ENCODE measurements at regions not wholly inside any gene's neighbourhood (a gene's known extent, or its start where the extent isn't known, plus 50 kb on each side); places are given as distances from the start of the nearest gene placed in this dataset.

DNA sequence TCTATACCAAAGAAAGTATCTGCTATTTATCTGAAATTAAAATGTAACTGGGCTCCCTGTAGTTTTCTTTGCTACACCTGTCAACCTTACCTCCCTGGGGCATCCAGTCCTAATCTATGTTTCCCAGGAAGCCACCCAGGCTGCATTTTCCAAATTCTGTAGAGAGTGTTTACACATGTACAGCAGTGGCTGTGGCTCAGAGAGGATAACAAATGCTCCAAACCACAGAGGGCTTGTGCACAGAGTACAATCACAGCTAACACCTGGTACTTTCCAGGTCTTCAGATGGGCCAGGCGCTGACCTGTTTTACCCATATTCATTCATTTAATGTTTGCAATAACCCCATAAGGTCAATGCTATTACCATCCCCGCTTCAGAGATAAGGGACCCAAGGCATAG lies 146.5 kb upstream of the TNR start:
- no peaks in the 10 kb centered on the region for H3K36me3 ChIP-seq (ENCODE audit: control insufficient read depth in 2 of 2, extremely low read depth in 1 of 2, insufficient read depth in 2 of 2, low read length in 2 of 2)
- H4K20me1 ChIP-seq (ENCODE audit: control insufficient read depth, extremely low read depth, insufficient read depth, low read length), result no peaks in the 10 kb centered on the region
- no peaks in the 10 kb centered on the region for H3K79me2 ChIP-seq (ENCODE audit: control insufficient read depth, insufficient read depth, low read length)
- no peaks in the 10 kb centered on the region for H3K9me1 ChIP-seq (ENCODE audit: control insufficient read depth, extremely low read depth, insufficient read depth, low read length)
- H3K27me3 ChIP-seq (ENCODE audit: control insufficient read depth, extremely low read depth, insufficient read depth, low read length), result no peaks in the 10 kb centered on the region
- no peaks in the 10 kb centered on the region for H3K4me1 ChIP-seq (ENCODE audit: control insufficient read depth, extremely low read depth, insufficient read depth, low read length)
- no peak overlapping the region for H2AFZ ChIP-seq (ENCODE audit: control insufficient read depth, low read length)
- no peak overlapping the region for H3K4me3 ChIP-seq (ENCODE audit: control insufficient read depth in 2 of 3, extremely low read depth in 1 of 3, insufficient read depth in 2 of 3, low read depth in 1 of 3, low read length in 3 of 3)
- no peaks in the 10 kb centered on the region for H3K9me3 ChIP-seq (ENCODE audit: control insufficient read depth, low read depth, low read length)
- H3K4me2 ChIP-seq (ENCODE audit: control insufficient read depth, extremely low read depth, insufficient read depth, low read depth, low read length), result no peak overlapping the region
- H3K27ac ChIP-seq (ENCODE audit: control insufficient read depth, insufficient read depth, low read length), result no peak overlapping the region
- no peak for TF ChIP-seq EZH2 (IDR thresholded peaks at IDR 0.05; ENCODE audit: low read length)
- TF ChIP-seq, protein P1, sequence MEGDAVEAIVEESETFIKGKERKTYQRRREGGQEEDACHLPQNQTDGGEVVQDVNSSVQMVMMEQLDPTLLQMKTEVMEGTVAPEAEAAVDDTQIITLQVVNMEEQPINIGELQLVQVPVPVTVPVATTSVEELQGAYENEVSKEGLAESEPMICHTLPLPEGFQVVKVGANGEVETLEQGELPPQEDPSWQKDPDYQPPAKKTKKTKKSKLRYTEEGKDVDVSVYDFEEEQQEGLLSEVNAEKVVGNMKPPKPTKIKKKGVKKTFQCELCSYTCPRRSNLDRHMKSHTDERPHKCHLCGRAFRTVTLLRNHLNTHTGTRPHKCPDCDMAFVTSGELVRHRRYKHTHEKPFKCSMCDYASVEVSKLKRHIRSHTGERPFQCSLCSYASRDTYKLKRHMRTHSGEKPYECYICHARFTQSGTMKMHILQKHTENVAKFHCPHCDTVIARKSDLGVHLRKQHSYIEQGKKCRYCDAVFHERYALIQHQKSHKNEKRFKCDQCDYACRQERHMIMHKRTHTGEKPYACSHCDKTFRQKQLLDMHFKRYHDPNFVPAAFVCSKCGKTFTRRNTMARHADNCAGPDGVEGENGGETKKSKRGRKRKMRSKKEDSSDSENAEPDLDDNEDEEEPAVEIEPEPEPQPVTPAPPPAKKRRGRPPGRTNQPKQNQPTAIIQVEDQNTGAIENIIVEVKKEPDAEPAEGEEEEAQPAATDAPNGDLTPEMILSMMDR (optimal IDR thresholded peaks at IDR 0.05 in 1 of 3, IDR thresholded peaks at IDR 0.05 in 1 of 3, conservative IDR thresholded peaks at IDR 0.05 in 1 of 3; ENCODE audit: extremely low read depth in 1 of 3, insufficient read depth in 2 of 3, low read length in 3 of 3), result no peak
- no peak overlapping the region for H3K9ac ChIP-seq (ENCODE audit: control insufficient read depth, extremely low read depth, insufficient read depth, low read length)
- FAIRE-seq (no peak), DNase-seq (ENCODE audit: low read depth, low spot score) (no peak)
- dilution Hi-C loops (cut with MboI; ENCODE audit: extremely low pct_ligation_motif_present, low sequenced_read_pairs), result no loop called here

DNA sequence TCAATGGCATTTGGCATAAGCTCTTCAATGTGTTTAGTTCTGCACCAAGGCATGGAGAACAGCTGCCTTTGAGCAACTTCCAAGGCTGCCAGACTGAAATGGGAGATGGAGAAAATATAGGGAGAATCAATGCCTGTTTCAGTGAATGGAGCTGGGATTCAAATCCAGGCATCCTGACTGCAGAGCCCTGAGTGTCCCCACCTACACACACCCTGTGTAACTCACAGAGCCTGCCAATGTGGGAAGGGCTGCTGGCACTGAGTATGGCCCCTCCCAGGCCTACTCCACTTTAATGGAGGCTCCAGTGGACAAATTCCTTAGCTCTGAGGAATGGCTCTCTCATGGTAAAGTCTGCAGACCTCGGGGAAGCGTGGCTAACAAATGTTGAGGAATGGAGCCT lies 145.6 kb upstream of the TNR start:
- Histone ChIP-seq H3K9ac (ENCODE audit: control insufficient read depth, extremely low read depth, insufficient read depth, low read length) (no peak overlapping the region), H3K36me3 (ENCODE audit: control insufficient read depth in 2 of 2, extremely low read depth in 1 of 2, insufficient read depth in 2 of 2, low read length in 2 of 2) (no peaks in the 10 kb centered on the region), H3K4me3 (ENCODE audit: control insufficient read depth in 2 of 3, extremely low read depth in 1 of 3, insufficient read depth in 2 of 3, low read depth in 1 of 3, low read length in 3 of 3) (no peak overlapping the region), H3K4me2 (ENCODE audit: control insufficient read depth, extremely low read depth, insufficient read depth, low read depth, low read length) (no peak overlapping the region), H3K9me3 (ENCODE audit: control insufficient read depth, low read depth, low read length) (no peaks in the 10 kb centered on the region), H3K27me3 (ENCODE audit: control insufficient read depth, extremely low read depth, insufficient read depth, low read length) (no peaks in the 10 kb centered on the region), H3K79me2 (ENCODE audit: control insufficient read depth, insufficient read depth, low read length) (no peaks in the 10 kb centered on the region), H2AFZ (ENCODE audit: control insufficient read depth, low read length) (no peak overlapping the region), H3K4me1 (ENCODE audit: control insufficient read depth, extremely low read depth, insufficient read depth, low read length) (no peaks in the 10 kb centered on the region), H4K20me1 (ENCODE audit: control insufficient read depth, extremely low read depth, insufficient read depth, low read length) (no peaks in the 10 kb centered on the region), H3K27ac (ENCODE audit: control insufficient read depth, insufficient read depth, low read length) (no peak overlapping the region), H3K9me1 (ENCODE audit: control insufficient read depth, extremely low read depth, insufficient read depth, low read length) (no peaks in the 10 kb centered on the region)
- TF ChIP-seq EZH2 (IDR thresholded peaks at IDR 0.05; ENCODE audit: low read length), result no peak
- TF ChIP-seq, protein P1 (optimal IDR thresholded peaks at IDR 0.05 in 1 of 3, IDR thresholded peaks at IDR 0.05 in 1 of 3, conservative IDR thresholded peaks at IDR 0.05 in 1 of 3; ENCODE audit: extremely low read depth in 1 of 3, insufficient read depth in 2 of 3, low read length in 3 of 3), result no peak
- dilution Hi-C loops (cut with MboI; ENCODE audit: extremely low pct_ligation_motif_present, low sequenced_read_pairs), result no loop called here
- DNase-seq (ENCODE audit: low read depth, low spot score) (no peak), FAIRE-seq (no peak)
